ENCODE measurements at regions not wholly inside any gene's neighbourhood (a gene's known extent, or its start where the extent isn't known, plus 50 kb on each side); places are given as distances from the start of the nearest gene placed in this dataset.

DNA sequence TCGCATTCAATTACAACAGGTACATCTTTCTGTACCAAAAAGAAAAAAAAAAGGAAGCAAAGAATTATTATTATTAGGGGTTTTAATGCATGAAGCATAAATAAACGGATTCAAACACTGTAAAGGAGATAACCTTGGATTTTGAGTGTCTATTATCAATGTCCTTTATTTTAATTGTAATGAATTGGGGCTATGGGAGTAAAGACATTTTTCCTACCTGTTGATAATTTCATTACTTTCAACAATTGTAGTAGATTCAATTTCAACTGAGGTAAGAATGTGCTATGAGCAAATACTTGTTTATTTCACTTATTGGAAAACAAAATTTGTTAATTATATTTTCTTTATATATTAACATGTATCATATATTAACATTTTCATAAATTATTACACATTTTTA lies 855.6 kb downstream of the KCNJ2 start:
- TF ChIP-seq USF1 (IDR thresholded peaks at IDR 0.05) (no peak), NFIC (IDR thresholded peaks at IDR 0.05) (no peak), TCF12 (IDR thresholded peaks at IDR 0.05; ENCODE audit: low read depth) (no peak), TEAD4 (IDR thresholded peaks at IDR 0.05) (no peak), FOXM1 (IDR thresholded peaks at IDR 0.05; ENCODE audit: borderline replicate concordance, low read depth) (no peak), YY1 (IDR thresholded peaks at IDR 0.05; ENCODE audit: low read depth) (no peak), RAD21 (IDR thresholded peaks at IDR 0.05; ENCODE audit: low read depth) (no peak), REST (IDR thresholded peaks at IDR 0.05; ENCODE audit: low read depth) (no peak), ZBTB7A (IDR thresholded peaks at IDR 0.05; ENCODE audit: low read depth) (no peak), CREB1 (IDR thresholded peaks at IDR 0.05; ENCODE audit: low read depth) (no peak), MAX (IDR thresholded peaks at IDR 0.05) (no peak), CEBPB (IDR thresholded peaks at IDR 0.05) (no peak)

- TF ChIP-seq EP300 (IDR thresholded peaks at IDR 0.05; ENCODE audit: borderline replicate concordance) (no peak), CREB1 (IDR thresholded peaks at IDR 0.05; ENCODE audit: low read depth) (no peak), TAF1 (IDR thresholded peaks at IDR 0.05; ENCODE audit: low read depth) (no peak), USF1 (IDR thresholded peaks at IDR 0.05) (no peak), TCF12 (IDR thresholded peaks at IDR 0.05; ENCODE audit: low read depth) (no peak), YY1 (IDR thresholded peaks at IDR 0.05; ENCODE audit: low read depth) (no peak)
Measured at GRCh38 chr17:71029246-71029645, 859.9 kb downstream of the KCNJ2 start.

DNA sequence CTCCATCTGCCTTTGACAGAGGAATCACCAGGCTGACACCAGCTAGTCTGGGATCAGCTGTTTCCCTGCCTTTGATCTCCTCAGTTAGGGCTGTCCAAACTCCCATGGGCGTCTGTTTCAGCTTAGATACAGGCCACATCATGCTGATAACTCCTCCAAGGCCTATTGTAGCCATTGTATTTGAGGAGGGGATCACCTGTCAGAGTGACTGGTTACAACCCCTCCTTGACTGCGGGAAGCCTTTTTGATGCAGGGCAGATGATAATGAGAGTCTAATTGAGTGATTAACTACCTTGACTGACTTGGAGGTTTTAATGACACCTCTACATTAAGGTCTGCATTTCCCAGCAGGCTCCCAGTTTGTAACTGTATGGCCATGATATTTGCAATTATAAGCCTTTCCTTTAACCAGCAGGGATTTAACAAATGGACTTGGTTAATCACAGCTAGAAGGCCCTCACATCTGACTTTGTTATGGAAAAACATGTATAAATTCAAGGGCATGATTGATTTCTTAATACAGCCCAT lies 863.5 kb downstream of the KCNJ2 start:
- no peak for TF ChIP-seq TAF1 (IDR thresholded peaks at IDR 0.05; ENCODE audit: low read depth)
- TF ChIP-seq RAD21 (IDR thresholded peaks at IDR 0.05; ENCODE audit: low read depth) = no peak
- peak; percentile 73; the same call in 1 of the 2 replicates for TF ChIP-seq EP300 (IDR thresholded peaks at IDR 0.05; ENCODE audit: borderline replicate concordance)
- no peak for TF ChIP-seq USF1 (IDR thresholded peaks at IDR 0.05)
- no peak for TF ChIP-seq REST (IDR thresholded peaks at IDR 0.05; ENCODE audit: low read depth)
- 0 out of 2 replicates have a peak, but pooled peaks have one; percentile 13 for TF ChIP-seq MAX (IDR thresholded peaks at IDR 0.05)
- no peak for TF ChIP-seq YY1 (IDR thresholded peaks at IDR 0.05; ENCODE audit: low read depth)
- TF ChIP-seq NFIC (IDR thresholded peaks at IDR 0.05) = peak; percentile 64
- no peak for TF ChIP-seq CEBPB (IDR thresholded peaks at IDR 0.05)
- TF ChIP-seq TEAD4 (IDR thresholded peaks at IDR 0.05) = peak; percentile 58
- peak; percentile 69 for TF ChIP-seq TCF12 (IDR thresholded peaks at IDR 0.05; ENCODE audit: low read depth)
- peak; percentile 52; the same call in 1 of the 2 replicates for TF ChIP-seq FOXM1 (IDR thresholded peaks at IDR 0.05; ENCODE audit: borderline replicate concordance, low read depth)
- TF ChIP-seq ZBTB7A (IDR thresholded peaks at IDR 0.05; ENCODE audit: low read depth) = no peak
- no peak for TF ChIP-seq CREB1 (IDR thresholded peaks at IDR 0.05; ENCODE audit: low read depth)
- TF ChIP-seq EGR1 (IDR thresholded peaks at IDR 0.05) = no peak

- TF ChIP-seq USF1 (IDR thresholded peaks at IDR 0.05) (no peak), YY1 (IDR thresholded peaks at IDR 0.05; ENCODE audit: low read depth) (no peak), ZBTB7A (IDR thresholded peaks at IDR 0.05; ENCODE audit: low read depth) (no peak), TEAD4 (IDR thresholded peaks at IDR 0.05) (peak; percentile 58; the same call in 1 of the 2 replicates), CEBPB (IDR thresholded peaks at IDR 0.05) (0 out of 2 replicates have a peak, but pooled peaks have one; percentile 25), REST (IDR thresholded peaks at IDR 0.05; ENCODE audit: low read depth) (no peak), EP300 (IDR thresholded peaks at IDR 0.05; ENCODE audit: borderline replicate concordance) (peak; percentile 61; the same call in 1 of the 2 replicates), FOXM1 (IDR thresholded peaks at IDR 0.05; ENCODE audit: borderline replicate concordance, low read depth) (no peak), NFIC (IDR thresholded peaks at IDR 0.05) (0 out of 2 replicates have a peak, but pooled peaks have one; percentile 10), TCF12 (IDR thresholded peaks at IDR 0.05; ENCODE audit: low read depth) (no peak)
Measured at GRCh38 chr17:71033336-71033735, 864.0 kb downstream of the KCNJ2 start.
